IgD-negative memory B cell (primary cell): ENCODE measurements at regions not wholly inside any gene's neighbourhood (a gene's known extent, or its start where the extent isn't known, plus 50 kb on each side); places are given as distances from the start of the nearest gene placed in this dataset.

Source experiments
- H3K27ac Mint-ChIP-seq, 3 donors: one replicate each; pipeline ENCODE4 v1.8.0; 2020 to 2022; ENCODE audit warnings: mild to moderate bottlenecking in 3 of 3, mixed read lengths in 3 of 3, moderate library complexity in 1 of 3
- H3K27me3 Mint-ChIP-seq: one replicate; pipeline ENCODE4 v1.8.0; 2021; ENCODE audit warnings: mixed read lengths
- H3K36me3 Mint-ChIP-seq: one replicate; pipeline ENCODE4 v1.8.0; 2020; ENCODE audit warnings: mild to moderate bottlenecking, mixed read lengths
- H3K4me1 Mint-ChIP-seq, 3 donors: one replicate each; pipeline ENCODE4 v1.8.0; 2020 to 2022; ENCODE audit warnings: mixed read lengths in 3 of 3, mild to moderate bottlenecking in 1 of 3
- H3K4me3 Mint-ChIP-seq, 4 donors: one replicate each; pipeline ENCODE4 v1.8.0; 2020 to 2022; ENCODE audit warnings: mild to moderate bottlenecking in 4 of 4, mixed read lengths in 4 of 4, moderate library complexity in 3 of 4
- H3K9me3 Mint-ChIP-seq, 3 donors: one replicate each; pipeline ENCODE4 v1.8.0; 2020 to 2021; ENCODE audit warnings: mixed read lengths in 3 of 3, mild to moderate bottlenecking in 1 of 3

DNA sequence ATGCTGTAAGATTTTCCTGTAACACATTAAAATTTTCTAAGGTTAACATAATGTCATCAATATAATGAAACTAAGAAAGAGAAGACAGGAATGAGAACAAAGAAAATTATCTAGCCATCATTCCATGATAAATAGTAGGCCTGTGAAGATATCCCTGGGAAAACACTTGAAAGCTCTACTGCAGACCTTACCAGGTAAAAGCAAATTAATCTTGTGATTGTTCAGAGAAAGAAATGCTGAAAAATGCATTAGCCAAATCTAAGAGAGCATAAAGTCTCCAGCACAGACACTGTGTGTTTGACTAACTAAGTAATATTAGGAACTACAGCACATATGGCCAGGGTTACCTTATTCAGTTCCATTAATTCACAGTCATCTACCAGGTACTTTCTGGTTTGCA is 628.3 kb upstream of the GRAMD2B start:
- Mint-ChIP-seq H3K4me1 (no peaks in the 10 kb centered on the region), H3K9me3 (peaks cover 0 to 9% (median 6%) of the 10 kb centered on the region in 3 donors), H3K27ac (no peak overlapping the region), H3K27me3 (no peaks in the 10 kb centered on the region), H3K4me3 (no peak overlapping the region), H3K36me3 (no peaks in the 10 kb centered on the region)

DNA sequence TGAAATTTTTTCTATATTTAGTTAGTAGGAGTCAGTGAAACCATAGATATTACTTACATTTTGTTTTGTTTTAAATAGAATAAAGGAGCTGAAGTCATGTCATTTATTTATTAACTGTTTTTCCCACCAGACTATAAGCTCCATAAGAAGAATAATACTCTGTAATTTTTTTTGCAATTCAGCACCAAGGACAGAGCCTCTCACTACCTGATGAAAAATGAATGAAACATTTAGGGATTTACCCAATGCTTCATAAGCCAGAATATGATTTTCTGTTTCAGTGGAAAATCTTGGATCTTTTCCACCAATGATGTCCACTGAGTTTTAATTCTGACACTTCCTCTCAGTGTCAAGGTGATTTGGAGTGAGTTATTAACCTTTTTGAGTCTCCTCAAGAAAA is 624.9 kb upstream of the GRAMD2B start:
- H3K4me3 Mint-ChIP-seq = no peak overlapping the region
- H3K36me3 Mint-ChIP-seq = no peaks in the 10 kb centered on the region

GRCh38 chr5:125812651-125813050 is 610.6 kb upstream of the GRAMD2B start:
- no peaks in the 10 kb centered on the region for H3K27me3 Mint-ChIP-seq

More for the DNA sequence above, 624.9 kb upstream of the GRAMD2B start:
- H3K9me3 Mint-ChIP-seq = peaks cover 0 to 7% (median 6%) of the 10 kb centered on the region in 3 donors
- no peaks in the 10 kb centered on the region for H3K4me1 Mint-ChIP-seq
- no peaks in the 10 kb centered on the region for H3K27me3 Mint-ChIP-seq
- no peak overlapping the region for H3K27ac Mint-ChIP-seq

GRCh38 chr5:125813221-125813974 is 609.8 kb upstream of the GRAMD2B start:
- Mint-ChIP-seq H3K4me3 (no peak overlapping the region), H3K9me3 (no peaks in the 10 kb centered on the region), H3K27me3 (no peaks in the 10 kb centered on the region), H3K27ac (no peak overlapping the region), H3K36me3 (no peaks in the 10 kb centered on the region), H3K4me1 (no peaks in the 10 kb centered on the region)

More at GRCh38 chr5:125812651-125813050, 610.6 kb upstream of the GRAMD2B start:
- Mint-ChIP-seq H3K36me3 (no peaks in the 10 kb centered on the region), H3K27ac (no peak overlapping the region), H3K4me3 (no peak overlapping the region), H3K4me1 (no peaks in the 10 kb centered on the region), H3K9me3 (no peaks in the 10 kb centered on the region)

DNA sequence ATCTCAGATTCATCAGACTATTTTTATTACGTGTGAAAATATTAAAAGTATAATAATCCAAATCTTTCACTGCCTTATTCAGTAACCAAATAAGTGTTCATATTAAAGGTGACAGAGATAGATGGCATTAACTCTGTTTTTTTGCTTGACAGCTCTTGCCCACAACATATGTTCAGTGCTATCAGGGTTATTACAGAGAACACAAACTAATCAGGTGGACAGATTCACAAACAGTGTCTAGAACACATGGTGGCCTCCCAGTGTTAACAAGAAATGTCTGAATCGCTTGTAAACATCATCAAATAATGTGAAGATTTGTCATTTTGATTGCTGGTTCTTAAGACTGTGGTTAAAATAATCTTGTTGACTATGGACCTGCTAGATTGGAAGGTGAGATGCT is 609.1 kb upstream of the GRAMD2B start:
- Mint-ChIP-seq H3K27ac (no peak overlapping the region), H3K4me1 (no peaks in the 10 kb centered on the region), H3K9me3 (no peaks in the 10 kb centered on the region), H3K4me3 (no peak overlapping the region), H3K36me3 (no peaks in the 10 kb centered on the region), H3K27me3 (no peaks in the 10 kb centered on the region)

- no peaks in the 10 kb centered on the region for H3K4me1 Mint-ChIP-seq
- no peaks in the 10 kb centered on the region for H3K36me3 Mint-ChIP-seq
- no peaks in the 10 kb centered on the region for H3K9me3 Mint-ChIP-seq
- peaks cover 2% of the 10 kb centered on the region for H3K27me3 Mint-ChIP-seq
- H3K4me3 Mint-ChIP-seq = no peak overlapping the region
- no peak overlapping the region for H3K27ac Mint-ChIP-seq
Observed at GRCh38 chr5:125823572-125823971, 599.6 kb upstream of the GRAMD2B start.

DNA sequence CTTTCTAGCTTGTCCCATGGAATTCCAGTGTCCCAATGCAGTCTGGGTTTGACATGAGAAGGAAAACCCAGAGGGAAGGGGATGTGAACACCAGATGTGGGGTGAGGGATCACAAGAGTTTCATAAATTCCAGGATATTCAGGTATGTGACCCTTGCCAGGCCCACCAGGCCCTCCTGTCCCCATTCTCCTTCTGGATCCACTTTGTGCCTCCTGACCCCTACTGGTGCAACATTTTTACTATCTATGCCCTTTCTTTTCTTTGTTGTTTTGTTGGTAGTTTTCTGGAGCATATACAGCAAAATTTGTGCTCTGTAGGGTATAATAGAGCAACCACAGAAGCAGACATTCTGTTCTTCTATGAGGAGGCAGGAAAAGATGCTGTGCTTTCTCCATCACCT is 597.0 kb upstream of the GRAMD2B start:
- no peak overlapping the region for H3K4me3 Mint-ChIP-seq
- no peaks in the 10 kb centered on the region for H3K36me3 Mint-ChIP-seq
- peaks cover 2% of the 10 kb centered on the region for H3K27me3 Mint-ChIP-seq
- no peak overlapping the region for H3K27ac Mint-ChIP-seq
- H3K4me1 Mint-ChIP-seq = peaks cover 0 to 4% (median 0%) of the 10 kb centered on the region in 3 donors
- peaks cover 0 to 4% (median 0%) of the 10 kb centered on the region in 3 donors for H3K9me3 Mint-ChIP-seq

- H3K9me3 Mint-ChIP-seq = peaks cover 0 to 4% (median 0%) of the 10 kb centered on the region in 3 donors
- H3K36me3 Mint-ChIP-seq = no peaks in the 10 kb centered on the region
- peak overlapping the region in 1 of 4 donors; percentile 48 for H3K4me3 Mint-ChIP-seq
- H3K27ac Mint-ChIP-seq = no peak overlapping the region
- peaks cover 0 to 4% (median 0%) of the 10 kb centered on the region in 3 donors for H3K4me1 Mint-ChIP-seq
- peaks cover under 1% of the 10 kb centered on the region for H3K27me3 Mint-ChIP-seq
Observed at GRCh38 chr5:125829349-125829748, 593.9 kb upstream of the GRAMD2B start.

DNA sequence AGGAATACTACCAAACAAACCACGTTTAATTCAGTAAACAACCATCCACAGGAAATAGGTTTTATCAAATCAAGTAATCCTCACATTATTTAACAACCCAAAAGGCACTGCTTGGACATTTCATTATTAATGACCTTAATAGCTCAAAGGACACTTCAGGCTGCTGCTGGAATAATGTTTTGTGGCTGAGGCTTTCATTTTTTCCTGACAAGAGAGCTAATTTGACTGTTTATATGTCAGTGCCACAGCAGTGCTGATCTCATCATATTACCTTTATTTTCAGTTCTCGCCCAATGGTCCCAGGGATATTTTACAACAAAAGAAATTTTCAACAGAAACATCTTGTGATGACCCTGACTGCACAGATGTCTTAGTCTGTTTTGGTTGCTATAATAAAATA is 589.8 kb upstream of the GRAMD2B start:
- Mint-ChIP-seq H3K27me3 (no peaks in the 10 kb centered on the region), H3K4me3 (no peak overlapping the region), H3K27ac (no peak overlapping the region), H3K9me3 (peaks cover 0 to 4% (median 0%) of the 10 kb centered on the region in 3 donors), H3K4me1 (peaks cover 0 to 5% (median 5%) of the 10 kb centered on the region in 3 donors), H3K36me3 (no peaks in the 10 kb centered on the region)

DNA sequence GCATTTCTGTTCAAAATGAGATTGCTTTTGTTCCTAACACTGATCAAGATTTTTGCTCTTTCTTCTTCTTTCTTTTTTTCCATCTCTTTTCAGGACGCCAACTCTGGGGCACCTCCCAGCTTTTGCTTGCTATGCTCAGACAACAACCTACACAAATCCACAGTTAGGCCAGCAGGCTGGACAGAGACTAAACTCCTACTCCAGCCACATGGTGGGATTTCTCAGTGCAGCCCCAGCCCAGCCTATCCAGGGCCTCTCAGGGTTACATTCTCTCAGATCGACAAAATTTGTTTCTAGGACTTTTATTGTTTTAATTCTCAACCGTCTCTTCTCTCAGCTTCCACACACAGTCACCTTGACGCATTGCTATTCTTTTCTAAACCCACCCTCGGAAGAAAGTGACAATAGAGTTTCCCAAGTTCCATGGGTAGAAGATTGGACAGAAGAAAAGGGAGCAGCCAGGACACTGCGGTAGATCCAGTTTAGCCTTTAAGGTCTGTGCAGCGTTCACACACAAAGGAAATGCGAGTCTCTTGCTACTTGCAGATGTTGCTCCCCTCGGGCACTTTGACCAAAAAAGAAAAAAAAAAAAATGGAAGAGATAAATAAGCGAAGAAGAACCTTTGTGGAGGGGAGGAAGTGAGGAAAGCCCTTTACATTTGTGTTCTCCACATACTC is 588.6 kb upstream of the GRAMD2B start:
- Mint-ChIP-seq H3K27ac (no peak overlapping the region), H3K36me3 (no peaks in the 10 kb centered on the region), H3K4me3 (peak overlapping the region in 1 of 4 donors; percentile 9), H3K9me3 (peaks cover 0 to 4% (median 0%) of the 10 kb centered on the region in 3 donors), H3K4me1 (peaks cover 0 to 5% (median 2%) of the 10 kb centered on the region in 3 donors), H3K27me3 (no peaks in the 10 kb centered on the region)

DNA sequence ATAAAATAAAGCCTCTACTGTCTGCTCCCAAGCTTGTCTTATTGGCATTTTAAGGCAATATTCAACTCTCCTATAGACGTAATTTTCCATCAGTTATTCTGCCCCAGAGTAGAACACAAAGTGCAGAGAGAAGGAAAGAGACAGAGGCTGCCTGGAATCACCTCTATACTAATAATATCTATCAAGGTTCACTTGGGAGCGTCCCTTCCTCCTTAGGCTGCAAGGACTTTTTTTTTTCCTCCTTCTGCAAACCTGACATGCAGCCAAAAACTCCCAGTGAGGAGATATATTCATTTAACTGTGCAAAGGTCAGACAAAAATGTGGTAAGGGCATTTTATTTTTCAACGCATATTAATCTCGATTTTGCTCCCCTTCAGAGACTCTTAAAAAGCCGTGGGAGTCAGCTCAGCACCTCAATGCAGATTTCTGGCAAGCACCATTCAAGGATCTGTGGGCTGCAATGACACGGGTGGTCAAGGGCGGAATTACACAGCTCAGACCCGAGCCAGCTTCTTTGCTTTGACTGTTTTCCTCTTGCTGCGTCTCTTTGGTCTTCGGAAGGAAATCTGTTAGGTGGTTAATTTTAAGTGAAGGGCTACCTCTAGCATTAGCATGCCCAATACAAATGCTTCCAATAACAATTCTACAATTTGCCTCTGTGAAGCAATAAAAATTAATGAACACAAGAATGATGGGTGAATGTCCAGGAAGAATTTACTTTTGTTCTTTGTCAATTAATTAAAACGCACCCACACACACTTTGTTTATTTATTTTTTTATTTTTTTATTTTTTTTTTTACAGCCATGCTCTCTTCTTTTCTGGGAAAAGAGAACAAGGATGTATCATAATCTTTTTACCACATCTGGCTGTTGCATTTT is 587.7 kb upstream of the GRAMD2B start:
- Mint-ChIP-seq H3K9me3 (peaks cover 0 to 4% (median 0%) of the 10 kb centered on the region in 3 donors), H3K27me3 (no peaks in the 10 kb centered on the region), H3K27ac (no peak overlapping the region), H3K4me3 (no peak overlapping the region), H3K36me3 (no peaks in the 10 kb centered on the region), H3K4me1 (peaks cover 0 to 5% (median 2%) of the 10 kb centered on the region in 3 donors)

GRCh38 chr5:125836256-125836655 is 587.0 kb upstream of the GRAMD2B start:
- H3K4me1 Mint-ChIP-seq = peaks cover 0 to 5% (median 2%) of the 10 kb centered on the region in 3 donors
- no peaks in the 10 kb centered on the region for H3K36me3 Mint-ChIP-seq
- H3K27me3 Mint-ChIP-seq = no peaks in the 10 kb centered on the region
- H3K27ac Mint-ChIP-seq = no peak overlapping the region
- H3K9me3 Mint-ChIP-seq = no peaks in the 10 kb centered on the region
- no peak overlapping the region for H3K4me3 Mint-ChIP-seq

DNA sequence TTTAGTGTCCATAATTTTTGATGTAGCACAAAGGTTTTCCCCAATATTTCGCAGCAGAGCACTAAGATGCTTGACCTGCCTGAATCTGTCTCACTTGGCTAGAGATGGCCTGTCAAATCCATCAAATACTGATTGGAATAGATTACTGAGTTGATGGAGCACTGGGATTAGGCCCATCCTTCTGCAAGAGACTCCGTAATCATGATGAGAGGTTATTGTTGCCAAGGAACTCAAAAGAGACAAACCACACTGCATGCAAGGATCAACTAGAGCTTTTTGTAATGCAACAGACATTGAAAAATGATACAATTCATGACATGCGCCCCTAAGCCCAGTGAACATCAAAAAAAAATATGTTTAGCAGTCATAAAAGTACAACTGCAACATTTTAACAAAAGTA is 585.3 kb upstream of the GRAMD2B start:
- H3K4me3 Mint-ChIP-seq = no peak overlapping the region
- no peaks in the 10 kb centered on the region for H3K36me3 Mint-ChIP-seq
- peaks cover 3 to 7% (median 5%) of the 10 kb centered on the region in 3 donors for H3K9me3 Mint-ChIP-seq
- H3K27ac Mint-ChIP-seq = no peak overlapping the region
- H3K4me1 Mint-ChIP-seq = peaks cover 0 to 5% (median 2%) of the 10 kb centered on the region in 3 donors
- H3K27me3 Mint-ChIP-seq = no peaks in the 10 kb centered on the region

- Mint-ChIP-seq H3K27me3 (peaks cover 2% of the 10 kb centered on the region), H3K4me1 (no peaks in the 10 kb centered on the region), H3K27ac (no peak overlapping the region), H3K4me3 (no peak overlapping the region), H3K9me3 (peaks cover 2 to 8% (median 2%) of the 10 kb centered on the region in 3 donors), H3K36me3 (no peaks in the 10 kb centered on the region)
Observed at GRCh38 chr5:125847561-125847960, 575.6 kb upstream of the GRAMD2B start.

DNA sequence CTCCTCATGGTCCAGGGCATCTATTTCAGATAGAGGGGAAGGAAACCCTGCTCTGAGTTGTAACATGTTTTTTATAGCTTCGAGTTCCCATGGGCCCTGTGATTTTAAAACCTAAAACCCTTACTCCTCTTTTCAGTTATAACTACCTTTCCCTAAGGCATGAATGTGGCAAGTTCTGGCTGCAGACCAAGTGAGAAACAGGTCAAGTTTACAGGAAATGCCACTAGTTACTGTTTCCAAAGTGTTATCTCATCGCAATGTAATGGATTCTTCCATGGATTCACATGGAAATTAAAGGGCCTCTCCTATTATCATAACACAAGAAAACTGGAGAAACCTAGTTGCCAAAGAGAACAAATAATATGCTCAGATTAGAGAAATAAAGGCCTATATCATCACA is 574.5 kb upstream of the GRAMD2B start:
- H3K27me3 Mint-ChIP-seq = peaks cover 2% of the 10 kb centered on the region
- peaks cover 0 to 5% (median 0%) of the 10 kb centered on the region in 3 donors for H3K9me3 Mint-ChIP-seq
- no peaks in the 10 kb centered on the region for H3K36me3 Mint-ChIP-seq
- no peak overlapping the region for H3K27ac Mint-ChIP-seq
- no peaks in the 10 kb centered on the region for H3K4me1 Mint-ChIP-seq
- H3K4me3 Mint-ChIP-seq = no peak overlapping the region
